ENCODE measurements at regions not wholly inside any gene's neighbourhood (a gene's known extent, or its start where the extent isn't known, plus 50 kb on each side); places are given as distances from the start of the nearest gene placed in this dataset.

- TF ChIP-seq CTCF (IDR thresholded peaks at IDR 0.05 in 2 of 3, conservative IDR thresholded peaks at IDR 0.05 in 1 of 3; ENCODE audit: borderline replicate concordance in 1 of 3, insufficient read depth in 1 of 3, low read depth in 2 of 3, low read length in 2 of 3) (no peak), POLR2A (IDR thresholded peaks at IDR 0.05; ENCODE audit: borderline replicate concordance, extremely low read depth, insufficient read depth, insufficient read length) (no peak), POLR2AphosphoS5 (IDR thresholded peaks at IDR 0.05; ENCODE audit: low read depth, low read length) (no peak), ATF3 (IDR thresholded peaks at IDR 0.05) (no peak), EZH2phosphoT487 (IDR thresholded peaks at IDR 0.05; ENCODE audit: borderline replicate concordance) (no peak), CEBPB (IDR thresholded peaks at IDR 0.05; ENCODE audit: low read depth) (no peak), RAD21 (IDR thresholded peaks at IDR 0.05; ENCODE audit: low read depth) (no peak), YY1 (IDR thresholded peaks at IDR 0.05; ENCODE audit: extremely low read depth, insufficient replicate concordance, low read depth, low read length) (no peak), EZH2 (IDR thresholded peaks at IDR 0.05) (no peak)
Observed at GRCh38 chr6:101312652-101313051, 80.9 kb upstream of the GRIK2 start.

All from HCT116 (cell line).